ENCODE measurements at regions not wholly inside any gene's neighbourhood (a gene's known extent, or its start where the extent isn't known, plus 50 kb on each side); places are given as distances from the start of the nearest gene placed in this dataset.

DNA sequence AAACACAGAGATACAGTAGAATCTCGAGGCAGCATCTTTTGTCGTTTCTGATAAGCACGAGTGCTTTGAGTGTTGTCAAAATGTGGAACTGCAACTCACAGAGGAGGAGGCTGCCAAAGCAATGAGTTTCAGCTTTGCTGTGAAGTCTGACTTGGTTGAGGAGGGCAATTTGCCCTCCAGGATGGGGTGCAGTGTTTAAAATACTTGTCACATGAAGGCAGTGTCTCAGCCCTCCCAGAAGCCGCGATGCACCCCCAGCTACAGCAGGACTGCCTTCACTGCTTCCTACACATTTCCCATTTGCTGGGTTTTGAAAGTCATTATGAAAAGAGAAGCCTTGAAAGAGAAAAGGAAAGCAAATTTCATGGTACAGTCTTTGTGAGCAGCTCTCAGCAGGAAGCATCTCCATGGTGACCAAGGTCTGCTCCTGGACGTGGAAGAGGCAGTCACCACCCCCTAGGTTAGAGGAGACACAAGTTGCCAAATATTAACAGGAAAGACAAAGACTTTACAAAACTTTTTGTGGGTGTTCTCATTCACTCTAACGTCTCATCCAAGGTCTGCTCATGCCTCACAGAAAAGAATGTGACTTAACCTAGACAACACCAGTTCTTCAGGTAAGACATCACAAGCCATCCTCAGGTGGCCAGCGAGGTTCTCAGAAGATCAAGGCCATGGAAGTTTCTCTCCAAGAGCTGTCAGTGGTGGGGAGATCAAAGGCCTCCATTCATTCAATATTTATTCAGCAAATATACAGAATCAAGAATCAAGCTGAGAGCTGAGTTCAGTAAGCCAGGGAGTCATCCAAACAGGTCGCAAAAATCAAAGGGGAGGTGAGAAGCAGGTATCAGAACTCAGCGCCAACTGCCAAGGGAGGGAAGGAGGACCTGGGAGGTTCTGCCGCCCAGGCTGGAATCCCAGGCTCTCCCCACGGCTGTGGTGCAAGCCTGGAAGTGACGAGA lies 476.0 kb downstream of the EIPR1 start:
- no peaks in the 10 kb centered on the region for H3K79me2 ChIP-seq (ENCODE audit: insufficient read depth, low read length)
- H3K4me2 ChIP-seq (ENCODE audit: low read length): no peak overlapping the region
- no peak for TF ChIP-seq POLR2AphosphoS5 (IDR thresholded peaks at IDR 0.05; ENCODE audit: low read depth, low read length)
- TF ChIP-seq, protein P1, sequence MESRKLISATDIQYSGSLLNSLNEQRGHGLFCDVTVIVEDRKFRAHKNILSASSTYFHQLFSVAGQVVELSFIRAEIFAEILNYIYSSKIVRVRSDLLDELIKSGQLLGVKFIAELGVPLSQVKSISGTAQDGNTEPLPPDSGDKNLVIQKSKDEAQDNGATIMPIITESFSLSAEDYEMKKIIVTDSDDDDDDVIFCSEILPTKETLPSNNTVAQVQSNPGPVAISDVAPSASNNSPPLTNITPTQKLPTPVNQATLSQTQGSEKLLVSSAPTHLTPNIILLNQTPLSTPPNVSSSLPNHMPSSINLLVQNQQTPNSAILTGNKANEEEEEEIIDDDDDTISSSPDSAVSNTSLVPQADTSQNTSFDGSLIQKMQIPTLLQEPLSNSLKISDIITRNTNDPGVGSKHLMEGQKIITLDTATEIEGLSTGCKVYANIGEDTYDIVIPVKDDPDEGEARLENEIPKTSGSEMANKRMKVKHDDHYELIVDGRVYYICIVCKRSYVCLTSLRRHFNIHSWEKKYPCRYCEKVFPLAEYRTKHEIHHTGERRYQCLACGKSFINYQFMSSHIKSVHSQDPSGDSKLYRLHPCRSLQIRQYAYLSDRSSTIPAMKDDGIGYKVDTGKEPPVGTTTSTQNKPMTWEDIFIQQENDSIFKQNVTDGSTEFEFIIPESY (IDR thresholded peaks at IDR 0.05; ENCODE audit: extremely low read depth, insufficient replicate concordance, low read length): no peak
- TF ChIP-seq JUND (IDR thresholded peaks at IDR 0.05): no peak
- no peak for TF ChIP-seq EZH2 (IDR thresholded peaks at IDR 0.05)
- TF ChIP-seq, protein P2, sequence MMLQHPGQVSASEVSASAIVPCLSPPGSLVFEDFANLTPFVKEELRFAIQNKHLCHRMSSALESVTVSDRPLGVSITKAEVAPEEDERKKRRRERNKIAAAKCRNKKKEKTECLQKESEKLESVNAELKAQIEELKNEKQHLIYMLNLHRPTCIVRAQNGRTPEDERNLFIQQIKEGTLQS (IDR thresholded peaks at IDR 0.05): no peak
- no peak for TF ChIP-seq SIN3A (IDR thresholded peaks at IDR 0.05; ENCODE audit: low read depth)
- TF ChIP-seq RAD21 (IDR thresholded peaks at IDR 0.05; ENCODE audit: low read depth): no peak
- TF ChIP-seq ZFX (IDR thresholded peaks at IDR 0.05): no peak
- no peak for TF ChIP-seq CEBPB (IDR thresholded peaks at IDR 0.05; ENCODE audit: low read depth)
- TF ChIP-seq FOSL1 (IDR thresholded peaks at IDR 0.05; ENCODE audit: low read depth): no peak
- no peak for TF ChIP-seq EGR1 (IDR thresholded peaks at IDR 0.05; ENCODE audit: low read depth)
- no peak for TF ChIP-seq EZH2phosphoT487 (IDR thresholded peaks at IDR 0.05; ENCODE audit: borderline replicate concordance)
- TF ChIP-seq, protein P3, sequence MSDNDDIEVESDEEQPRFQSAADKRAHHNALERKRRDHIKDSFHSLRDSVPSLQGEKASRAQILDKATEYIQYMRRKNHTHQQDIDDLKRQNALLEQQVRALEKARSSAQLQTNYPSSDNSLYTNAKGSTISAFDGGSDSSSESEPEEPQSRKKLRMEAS (IDR thresholded peaks at IDR 0.05): no peak
- TF ChIP-seq, protein P4, sequence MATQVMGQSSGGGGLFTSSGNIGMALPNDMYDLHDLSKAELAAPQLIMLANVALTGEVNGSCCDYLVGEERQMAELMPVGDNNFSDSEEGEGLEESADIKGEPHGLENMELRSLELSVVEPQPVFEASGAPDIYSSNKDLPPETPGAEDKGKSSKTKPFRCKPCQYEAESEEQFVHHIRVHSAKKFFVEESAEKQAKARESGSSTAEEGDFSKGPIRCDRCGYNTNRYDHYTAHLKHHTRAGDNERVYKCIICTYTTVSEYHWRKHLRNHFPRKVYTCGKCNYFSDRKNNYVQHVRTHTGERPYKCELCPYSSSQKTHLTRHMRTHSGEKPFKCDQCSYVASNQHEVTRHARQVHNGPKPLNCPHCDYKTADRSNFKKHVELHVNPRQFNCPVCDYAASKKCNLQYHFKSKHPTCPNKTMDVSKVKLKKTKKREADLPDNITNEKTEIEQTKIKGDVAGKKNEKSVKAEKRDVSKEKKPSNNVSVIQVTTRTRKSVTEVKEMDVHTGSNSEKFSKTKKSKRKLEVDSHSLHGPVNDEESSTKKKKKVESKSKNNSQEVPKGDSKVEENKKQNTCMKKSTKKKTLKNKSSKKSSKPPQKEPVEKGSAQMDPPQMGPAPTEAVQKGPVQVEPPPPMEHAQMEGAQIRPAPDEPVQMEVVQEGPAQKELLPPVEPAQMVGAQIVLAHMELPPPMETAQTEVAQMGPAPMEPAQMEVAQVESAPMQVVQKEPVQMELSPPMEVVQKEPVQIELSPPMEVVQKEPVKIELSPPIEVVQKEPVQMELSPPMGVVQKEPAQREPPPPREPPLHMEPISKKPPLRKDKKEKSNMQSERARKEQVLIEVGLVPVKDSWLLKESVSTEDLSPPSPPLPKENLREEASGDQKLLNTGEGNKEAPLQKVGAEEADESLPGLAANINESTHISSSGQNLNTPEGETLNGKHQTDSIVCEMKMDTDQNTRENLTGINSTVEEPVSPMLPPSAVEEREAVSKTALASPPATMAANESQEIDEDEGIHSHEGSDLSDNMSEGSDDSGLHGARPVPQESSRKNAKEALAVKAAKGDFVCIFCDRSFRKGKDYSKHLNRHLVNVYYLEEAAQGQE (IDR thresholded peaks at IDR 0.05; ENCODE audit: low read depth): no peak
- no peak for TF ChIP-seq SP1 (IDR thresholded peaks at IDR 0.05; ENCODE audit: low read depth)
- TF ChIP-seq POLR2A (IDR thresholded peaks at IDR 0.05; ENCODE audit: borderline replicate concordance, extremely low read depth, insufficient read depth, insufficient read length): no peak
- TF ChIP-seq, protein P5, sequence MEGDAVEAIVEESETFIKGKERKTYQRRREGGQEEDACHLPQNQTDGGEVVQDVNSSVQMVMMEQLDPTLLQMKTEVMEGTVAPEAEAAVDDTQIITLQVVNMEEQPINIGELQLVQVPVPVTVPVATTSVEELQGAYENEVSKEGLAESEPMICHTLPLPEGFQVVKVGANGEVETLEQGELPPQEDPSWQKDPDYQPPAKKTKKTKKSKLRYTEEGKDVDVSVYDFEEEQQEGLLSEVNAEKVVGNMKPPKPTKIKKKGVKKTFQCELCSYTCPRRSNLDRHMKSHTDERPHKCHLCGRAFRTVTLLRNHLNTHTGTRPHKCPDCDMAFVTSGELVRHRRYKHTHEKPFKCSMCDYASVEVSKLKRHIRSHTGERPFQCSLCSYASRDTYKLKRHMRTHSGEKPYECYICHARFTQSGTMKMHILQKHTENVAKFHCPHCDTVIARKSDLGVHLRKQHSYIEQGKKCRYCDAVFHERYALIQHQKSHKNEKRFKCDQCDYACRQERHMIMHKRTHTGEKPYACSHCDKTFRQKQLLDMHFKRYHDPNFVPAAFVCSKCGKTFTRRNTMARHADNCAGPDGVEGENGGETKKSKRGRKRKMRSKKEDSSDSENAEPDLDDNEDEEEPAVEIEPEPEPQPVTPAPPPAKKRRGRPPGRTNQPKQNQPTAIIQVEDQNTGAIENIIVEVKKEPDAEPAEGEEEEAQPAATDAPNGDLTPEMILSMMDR (IDR thresholded peaks at IDR 0.05 in 2 of 3, conservative IDR thresholded peaks at IDR 0.05 in 1 of 3; ENCODE audit: borderline replicate concordance in 1 of 3, insufficient read depth in 1 of 3, low read depth in 2 of 3, low read length in 2 of 3): no peak
- no peak for TF ChIP-seq YY1 (IDR thresholded peaks at IDR 0.05; ENCODE audit: extremely low read depth, insufficient replicate concordance, low read depth, low read length)
- H3K9me3 ChIP-seq (ENCODE audit: control insufficient read depth in 1 of 2, insufficient read depth in 1 of 2, low read depth in 1 of 2, low read length in 2 of 2): no peaks in the 10 kb centered on the region
- POLR2A ChIA-PET: no interaction called here
- no peaks in the 10 kb centered on the region for H3K9me2 ChIP-seq (ENCODE audit: insufficient read depth)
- no peak for ATAC-seq
- no peak overlapping the region for H3K9ac ChIP-seq (ENCODE audit: low read length)
- no peak overlapping the region for H2AFZ ChIP-seq (ENCODE audit: low read depth, low read length, poor library complexity, severe bottlenecking)
- no TSS peak for BruUV-seq (replicated peaks)
- no peak overlapping the region for H3K4me3 ChIP-seq (replicated peaks in 1 of 2; ENCODE audit: low read depth in 1 of 2, low read length in 2 of 2)
- H4K20me1 ChIP-seq (ENCODE audit: insufficient read depth): no peaks in the 10 kb centered on the region; the same call in 1 of the 2 replicates
- no peaks in the 10 kb centered on the region for H3K36me3 ChIP-seq (ENCODE audit: control insufficient read depth in 1 of 2, insufficient read depth in 2 of 2, low read length in 2 of 2)
- RAD21 ChIA-PET (ENCODE audit: low non-redundant PET in 1 of 2, low total read pairs in 2 of 2, uncharacterized antibody in 2 of 2, unreplicated experiment in 2 of 2): no interaction called here
- CTCF ChIA-PET: no interaction called here
- H3K27ac ChIP-seq (ENCODE audit: low read depth, low read length): no peak overlapping the region
- intact Hi-C loops (cut with micrococcal nuclease): no loop called here
- H3K27me3 ChIP-seq (ENCODE audit: insufficient read depth, low read length): peaks cover 10% of the 10 kb centered on the region; the same call in 1 of the 2 replicates
- no peak for DNase-seq (ENCODE audit: low read depth, low spot score)
- H3K4me1 ChIP-seq (ENCODE audit: control insufficient read depth in 1 of 2, insufficient read depth in 2 of 2, low read length in 2 of 2): no peaks in the 10 kb centered on the region

Measured in HCT116 (cell line).